ENCODE measurements at regions not wholly inside any gene's neighbourhood (a gene's known extent, or its start where the extent isn't known, plus 50 kb on each side); places are given as distances from the start of the nearest gene placed in this dataset.

- Histone ChIP-seq H3K27me3 (ENCODE audit: low read depth) (peaks cover 14% of the 10 kb centered on the region), H3K36me3 (no peaks in the 10 kb centered on the region), H3K27ac (replicated peaks) (no peak overlapping the region), H3K4me3 (no peak overlapping the region), H3K4me1 (no peaks in the 10 kb centered on the region), H3K9me3 (replicated peaks) (no peaks in the 10 kb centered on the region)
- intact Hi-C loops (cut with micrococcal nuclease): no loop called here
- DNase-seq: no peak
- TF ChIP-seq CTCF (IDR thresholded peaks at IDR 0.05; ENCODE audit: borderline replicate concordance): no peak
Observed at GRCh38 chr20:48311956-48312355, 515.8 kb downstream of the PREX1 start.

GRCh38 chr20:48310305-48310704, 517.5 kb downstream of the PREX1 start:
- no peaks in the 10 kb centered on the region for H3K36me3 ChIP-seq
- peaks cover 10% of the 10 kb centered on the region for H3K27me3 ChIP-seq (ENCODE audit: low read depth)
- no peaks in the 10 kb centered on the region for H3K4me1 ChIP-seq
- no peak for TF ChIP-seq CTCF (IDR thresholded peaks at IDR 0.05; ENCODE audit: borderline replicate concordance)
- no peaks in the 10 kb centered on the region for H3K9me3 ChIP-seq (replicated peaks)
- H3K27ac ChIP-seq (replicated peaks): no peak overlapping the region
- intact Hi-C loops (cut with micrococcal nuclease): no loop called here
- no peak overlapping the region for H3K4me3 ChIP-seq
- no peak for DNase-seq

GRCh38 chr20:48309293-48309692, 518.5 kb downstream of the PREX1 start:
- no peaks in the 10 kb centered on the region for H3K9me3 ChIP-seq (replicated peaks)
- TF ChIP-seq CTCF (IDR thresholded peaks at IDR 0.05; ENCODE audit: borderline replicate concordance): no peak

GRCh38 chr20:48308882-48309281, 518.9 kb downstream of the PREX1 start:
- H3K27ac ChIP-seq (replicated peaks): no peak overlapping the region
- H3K27me3 ChIP-seq (ENCODE audit: low read depth): peaks cover 10% of the 10 kb centered on the region
- TF ChIP-seq CTCF (IDR thresholded peaks at IDR 0.05; ENCODE audit: borderline replicate concordance): no peak
- H3K9me3 ChIP-seq (replicated peaks): no peaks in the 10 kb centered on the region
- no peaks in the 10 kb centered on the region for H3K36me3 ChIP-seq
- no peak overlapping the region for H3K4me3 ChIP-seq
- intact Hi-C loops (cut with micrococcal nuclease): no loop called here
- no peak for DNase-seq
- no peaks in the 10 kb centered on the region for H3K4me1 ChIP-seq

More at GRCh38 chr20:48309293-48309692, 518.5 kb downstream of the PREX1 start:
- Histone ChIP-seq H3K4me3 (no peak overlapping the region), H3K4me1 (no peaks in the 10 kb centered on the region), H3K27me3 (ENCODE audit: low read depth) (peaks cover 10% of the 10 kb centered on the region), H3K36me3 (no peaks in the 10 kb centered on the region), H3K27ac (replicated peaks) (no peak overlapping the region)
- no peak for DNase-seq
- intact Hi-C loops (cut with micrococcal nuclease): no loop called here

GRCh38 chr20:48308232-48308781, 519.5 kb downstream of the PREX1 start:
- Histone ChIP-seq H3K36me3 (no peaks in the 10 kb centered on the region), H3K9me3 (replicated peaks) (no peaks in the 10 kb centered on the region), H3K27ac (replicated peaks) (no peak overlapping the region), H3K4me3 (no peak overlapping the region), H3K27me3 (ENCODE audit: low read depth) (peaks cover 10% of the 10 kb centered on the region), H3K4me1 (no peaks in the 10 kb centered on the region)
- no peak for TF ChIP-seq CTCF (IDR thresholded peaks at IDR 0.05; ENCODE audit: borderline replicate concordance)
- intact Hi-C loops (cut with micrococcal nuclease): no loop called here
- no peak for DNase-seq
